ENCODE measurements at regions not wholly inside any gene's neighbourhood (a gene's known extent, or its start where the extent isn't known, plus 50 kb on each side); places are given as distances from the start of the nearest gene placed in this dataset.

- no peak for DNase-seq
Observed at GRCh38 chr11:27761356-27761755, 61.1 kb upstream of the BDNF start.

- DNase-seq: no peak
Observed at GRCh38 chr11:27757953-27758352, 57.7 kb upstream of the BDNF start.

GRCh38 chr11:27754035-27755017, 54.1 kb upstream of the BDNF start:
- no peak for DNase-seq

Measured in NCI-H774 (cell line).